SU-DHL-6 (cell line): ENCODE measurements at regions not wholly inside any gene's neighbourhood (a gene's known extent, or its start where the extent isn't known, plus 50 kb on each side); places are given as distances from the start of the nearest gene placed in this dataset.

Experiments
- H2AFZ ChIP-seq: fragments of 200-600 bp; sonication (generic); 2 replicates; pipeline ENCODE4 v1.6.1; 2014; ENCODE audit warnings: low read depth, mild to moderate bottlenecking, moderate library complexity, mixed read lengths, antibody characterized with exemption, low read length; ENCODE audit not compliant: severe bottlenecking
- H3F3A ChIP-seq: fragments of 200-600 bp; shearing (Covaris generic); 2 replicates; pipeline ENCODE4 v1.6.0; 2016; ENCODE audit warnings: antibody characterized with exemption, mild to moderate bottlenecking; ENCODE audit not compliant: insufficient read depth
- H3K27ac ChIP-seq: fragments of 200-600 bp; sonication (generic); 2 replicates; pipeline ENCODE4 v1.5.1; 2016; ENCODE audit warnings: low read depth, mild to moderate bottlenecking, low read length, moderate library complexity, mixed read lengths
- H3K27me3 ChIP-seq: fragments of 200-600 bp; sonication (generic), shearing (Covaris generic); 2 replicates; pipeline ENCODE4 v1.6.0; 2014; ENCODE audit warnings: mild to moderate bottlenecking, low read length
- H3K36me3 ChIP-seq: fragments of 200-600 bp; sonication (generic); 2 replicates; pipeline ENCODE4 v1.6.1; 2014; ENCODE audit warnings: mild to moderate bottlenecking, low read length, mixed read lengths
- H3K4me2 ChIP-seq: fragments of 300-600, 200-600 bp; shearing (Covaris generic), sonication (generic); 2 replicates; pipeline ENCODE4 v1.6.0; 2014; ENCODE audit warnings: low read length, low read depth, mild to moderate bottlenecking; ENCODE audit not compliant: poor library complexity, severe bottlenecking
- H3K4me3 ChIP-seq: fragments of 200-600 bp; sonication (generic); 2 replicates; pipeline ENCODE4 v1.5.1; 2014; ENCODE audit warnings: antibody characterized with exemption, low read length, mild to moderate bottlenecking, mixed read lengths; ENCODE audit not compliant: insufficient read depth, poor library complexity, severe bottlenecking
- H3K79me2 ChIP-seq: fragments of 200-600 bp; sonication (generic); 2 replicates; pipeline ENCODE4 v1.6.1; 2014; ENCODE audit warnings: mild to moderate bottlenecking, low read length, moderate library complexity; ENCODE audit not compliant: insufficient read depth
- H3K9ac ChIP-seq: fragments of 200-600 bp; sonication (generic); 2 replicates; pipeline ENCODE4 v1.7.0; 2014; ENCODE audit warnings: mild to moderate bottlenecking, low read length
- H3K9me2 ChIP-seq: fragments of 200-600 bp; sonication (generic); replicated peaks from 2 replicates; pipeline ENCODE4 v1.6.1; 2014; ENCODE audit warnings: low read length; ENCODE audit not compliant: insufficient read depth
- H3K9me3 ChIP-seq: fragments of 200-600 bp; sonication (generic); 2 replicates; pipeline ENCODE4 v1.6.1; 2014; ENCODE audit warnings: low read length, mixed read lengths; ENCODE audit not compliant: insufficient read depth
- H4K20me1 ChIP-seq: fragments of 200-600 bp; sonication (generic); 2 replicates; pipeline ENCODE4 v1.6.1; 2014; ENCODE audit warnings: low read depth, mild to moderate bottlenecking, antibody characterized with exemption, low read length, moderate library complexity, mixed read lengths
- CTCF ChIP-seq: fragments of 200-600 bp; sonication (generic); IDR thresholded peaks from one replicate; pipeline ENCODE4 v1.5.1; 2017; ENCODE audit warnings: antibody characterized with exemption, mild to moderate bottlenecking, low read length, moderate library complexity; ENCODE audit not compliant: insufficient read depth, poor library complexity, severe bottlenecking
- EZH2phosphoT487 ChIP-seq: fragments of 200-600 bp; sonication (generic), shearing (Covaris generic); conservative IDR thresholded peaks from 2 replicates; pipeline ENCODE4 v1.6.1; 2018; ENCODE audit warnings: mild to moderate bottlenecking, antibody characterized with exemption, low read length, moderate library complexity, mixed read lengths

- Histone ChIP-seq H2AFZ (no peak overlapping the region), H3K9me2 (no peaks in the 10 kb centered on the region), H3K9ac (no peak overlapping the region), H4K20me1 (no peaks in the 10 kb centered on the region), H3K27me3 (no peaks in the 10 kb centered on the region), H3K27ac (no peak overlapping the region), H3F3A (no peaks in the 10 kb centered on the region), H3K4me3 (no peak overlapping the region), H3K36me3 (no peaks in the 10 kb centered on the region), H3K4me2 (no peak overlapping the region), H3K9me3 (no peaks in the 10 kb centered on the region), H3K79me2 (no peaks in the 10 kb centered on the region)
- TF ChIP-seq EZH2phosphoT487 (no peak), CTCF (no peak)
Observed at GRCh38 chr4:152039691-152040090, 278.9 kb upstream of the GATB start.

GRCh38 chr4:152039023-152039481, 278.2 kb upstream of the GATB start:
- no peak overlapping the region for H3K27ac ChIP-seq

GRCh38 chr4:152038238-152038637, 277.4 kb upstream of the GATB start:
- Histone ChIP-seq H3K4me3 (no peak overlapping the region), H4K20me1 (no peaks in the 10 kb centered on the region), H3F3A (no peaks in the 10 kb centered on the region), H3K9me3 (no peaks in the 10 kb centered on the region), H3K27me3 (no peaks in the 10 kb centered on the region), H3K36me3 (no peaks in the 10 kb centered on the region), H3K4me2 (no peak overlapping the region), H3K9me2 (no peaks in the 10 kb centered on the region), H3K9ac (no peak overlapping the region), H3K27ac (no peak overlapping the region), H2AFZ (no peak overlapping the region), H3K79me2 (no peaks in the 10 kb centered on the region)
- no peak for TF ChIP-seq EZH2phosphoT487
- TF ChIP-seq CTCF = no peak

More at GRCh38 chr4:152039023-152039481, 278.2 kb upstream of the GATB start:
- no peaks in the 10 kb centered on the region for H3K79me2 ChIP-seq
- H3K27me3 ChIP-seq = no peaks in the 10 kb centered on the region
- no peaks in the 10 kb centered on the region for H3K9me3 ChIP-seq
- no peaks in the 10 kb centered on the region for H3K9me2 ChIP-seq
- no peaks in the 10 kb centered on the region for H4K20me1 ChIP-seq
- no peak overlapping the region for H3K4me3 ChIP-seq
- H3K9ac ChIP-seq = no peak overlapping the region
- H3K4me2 ChIP-seq = no peak overlapping the region
- TF ChIP-seq CTCF (no peak), EZH2phosphoT487 (no peak)
- H2AFZ ChIP-seq = no peak overlapping the region
- no peaks in the 10 kb centered on the region for H3F3A ChIP-seq
- H3K36me3 ChIP-seq = no peaks in the 10 kb centered on the region
